ENCODE measurements at regions not wholly inside any gene's neighbourhood (a gene's known extent, or its start where the extent isn't known, plus 50 kb on each side); places are given as distances from the start of the nearest gene placed in this dataset.

- DNase-seq = no peak
These were observed 59.7 kb upstream of the SLCO3A1 start for GRCh38 chr15:91793771-91794170.

- no peak for DNase-seq
These were observed 58.3 kb upstream of the SLCO3A1 start for GRCh38 chr15:91795235-91795634.

DNA sequence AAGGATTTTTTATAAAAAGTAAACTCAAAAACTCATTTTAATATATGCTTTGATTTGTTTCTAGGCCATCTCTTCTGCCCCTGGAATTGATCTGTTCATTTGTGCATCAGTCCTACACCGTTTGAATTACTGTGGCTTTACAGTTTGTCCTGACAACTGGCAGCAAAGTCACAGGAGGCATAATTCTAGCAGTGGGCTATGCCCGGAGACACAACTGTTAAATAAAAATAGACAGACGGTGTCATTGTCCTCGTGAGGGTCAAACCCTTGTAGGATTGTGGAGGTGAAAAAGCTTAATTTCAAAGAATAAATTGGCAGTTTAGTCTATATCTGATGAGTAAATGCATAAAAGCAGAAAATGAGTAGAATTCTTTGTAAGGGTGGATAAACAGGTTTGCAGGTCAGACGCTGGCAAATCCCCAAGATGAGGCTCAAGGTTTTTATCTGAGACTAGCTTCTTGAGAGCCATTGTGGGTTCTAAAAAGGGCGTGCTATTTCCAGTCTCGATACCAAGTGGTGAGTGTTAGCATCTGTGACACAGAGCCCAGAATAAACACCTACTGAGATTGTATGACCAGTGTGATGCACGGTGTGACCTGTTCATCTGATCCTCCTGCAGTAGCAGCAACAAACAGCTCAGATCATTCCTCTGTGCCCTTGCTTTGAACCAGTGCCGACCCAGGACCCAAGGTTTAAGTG is 51.5 kb upstream of the SLCO3A1 start:
- no peak for DNase-seq

DNA sequence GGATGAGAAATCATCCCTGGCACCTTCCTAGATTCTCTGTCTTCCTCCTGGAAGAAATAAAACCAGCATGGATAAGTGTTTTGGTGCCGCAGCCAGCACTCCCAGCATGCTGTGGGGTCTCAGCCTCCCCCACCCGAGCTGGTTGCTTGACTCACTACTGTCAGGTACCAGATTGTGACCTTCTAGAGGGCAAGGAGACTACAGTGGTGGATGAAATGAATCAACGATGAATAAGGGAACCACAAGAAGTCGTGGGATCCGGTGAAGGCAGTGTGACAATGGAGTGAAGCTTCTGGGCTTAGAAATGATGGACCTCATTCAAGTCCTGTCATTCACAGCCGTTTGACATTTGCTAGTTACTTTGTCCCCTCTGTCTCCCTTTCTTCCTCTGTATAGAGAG is 50.2 kb upstream of the SLCO3A1 start:
- no peak for DNase-seq
